GM21367 (cell line): ENCODE measurements at regions not wholly inside any gene's neighbourhood (a gene's known extent, or its start where the extent isn't known, plus 50 kb on each side); places are given as distances from the start of the nearest gene placed in this dataset.

Experiments
- ATAC-seq: cut with Tn5 transposase; IDR thresholded peaks from one replicate; pipeline ENCODE4 v1.9.1; 2021; ENCODE audit not compliant: unreplicated experiment

GRCh38 chr11:114758627-114759026 lies 80.3 kb downstream of the NXPE2 start:
- ATAC-seq: no peak

- no peak for ATAC-seq
Measured at GRCh38 chr11:114762408-114762807, 84.1 kb downstream of the NXPE2 start.

GRCh38 chr11:114764563-114764962 lies 86.2 kb downstream of the NXPE2 start:
- ATAC-seq: no peak

GRCh38 chr11:114771172-114771571 lies 92.8 kb downstream of the NXPE2 start:
- ATAC-seq: no peak

DNA sequence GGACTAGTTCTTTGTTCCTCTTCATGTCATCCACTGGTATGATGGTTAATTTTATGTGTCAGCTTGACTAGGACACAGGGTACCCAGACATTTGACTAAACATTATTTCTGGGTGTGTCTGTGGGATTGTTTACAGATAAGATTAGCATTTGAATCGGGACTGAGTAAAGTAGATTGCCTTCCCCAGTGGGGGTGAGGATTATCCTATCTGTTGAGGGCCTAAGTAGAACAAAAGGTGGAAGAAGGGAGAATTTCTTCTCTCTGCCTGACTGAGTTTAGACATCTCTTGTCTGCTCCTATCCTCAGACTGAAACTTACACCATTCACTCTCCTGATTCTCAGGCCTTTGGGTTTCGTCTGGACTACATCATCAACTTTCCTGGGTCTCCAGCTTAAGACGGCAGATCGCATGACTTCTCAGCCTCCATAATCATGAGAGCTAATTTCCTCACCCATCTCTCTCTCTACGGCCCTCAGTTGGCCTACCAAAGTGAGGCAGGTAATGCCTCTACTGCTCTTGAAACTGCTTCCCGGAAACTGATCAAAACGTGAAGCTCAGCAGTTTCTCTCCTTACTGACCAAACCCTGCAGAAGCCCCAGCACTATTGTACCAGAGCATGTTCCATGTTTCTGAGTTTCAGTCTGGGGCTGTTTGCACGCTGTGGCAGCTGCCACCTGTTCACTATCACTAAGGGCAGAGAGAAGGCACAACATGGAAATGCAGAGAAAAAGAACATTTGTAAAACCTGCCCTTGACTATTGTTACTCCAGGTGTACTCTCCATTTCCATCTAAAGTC lies 95.4 kb downstream of the NXPE2 start:
- no peak for ATAC-seq

DNA sequence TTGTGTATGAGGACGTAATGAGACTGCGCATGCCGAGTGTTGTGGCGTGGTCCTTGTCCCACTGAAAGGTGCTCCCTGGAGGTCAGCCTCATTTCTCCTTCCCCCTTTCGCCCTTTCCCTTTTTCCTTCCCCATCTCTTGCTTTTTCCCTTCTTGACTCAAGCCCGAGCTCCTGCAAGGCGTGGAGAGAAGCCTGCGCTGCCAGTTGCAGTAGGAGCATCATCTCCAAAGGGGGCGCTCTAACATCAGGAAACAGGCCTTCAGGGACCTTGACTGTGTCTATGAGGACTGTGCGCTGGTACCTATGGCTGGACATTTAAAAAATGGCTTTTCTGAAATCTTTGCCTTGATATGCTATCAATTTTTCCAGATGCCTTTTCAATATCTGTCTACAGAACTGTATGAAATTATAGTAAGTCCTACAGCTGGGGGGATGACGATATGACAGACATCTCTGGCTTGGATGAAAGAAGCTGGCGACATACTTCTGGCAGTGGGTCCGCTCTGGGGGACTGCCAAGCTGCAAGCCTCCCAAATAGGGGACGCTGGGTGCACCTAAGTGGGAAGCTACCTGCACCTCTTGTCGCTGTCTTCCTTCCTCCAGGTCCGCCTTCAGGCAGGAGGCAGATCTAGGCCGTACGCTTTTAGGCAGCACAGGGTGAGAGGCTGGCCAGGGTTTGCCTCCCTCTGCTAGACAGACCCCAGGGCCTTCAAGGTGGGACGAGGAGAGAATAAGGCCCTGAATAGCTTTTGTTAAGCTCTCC lies 96.5 kb downstream of the NXPE2 start:
- ATAC-seq: peak; percentile 58

- ATAC-seq: no peak
Measured at GRCh38 chr11:114775875-114776621, 97.7 kb downstream of the NXPE2 start.

GRCh38 chr11:114776956-114777355 lies 98.6 kb downstream of the NXPE2 start:
- ATAC-seq: no peak

DNA sequence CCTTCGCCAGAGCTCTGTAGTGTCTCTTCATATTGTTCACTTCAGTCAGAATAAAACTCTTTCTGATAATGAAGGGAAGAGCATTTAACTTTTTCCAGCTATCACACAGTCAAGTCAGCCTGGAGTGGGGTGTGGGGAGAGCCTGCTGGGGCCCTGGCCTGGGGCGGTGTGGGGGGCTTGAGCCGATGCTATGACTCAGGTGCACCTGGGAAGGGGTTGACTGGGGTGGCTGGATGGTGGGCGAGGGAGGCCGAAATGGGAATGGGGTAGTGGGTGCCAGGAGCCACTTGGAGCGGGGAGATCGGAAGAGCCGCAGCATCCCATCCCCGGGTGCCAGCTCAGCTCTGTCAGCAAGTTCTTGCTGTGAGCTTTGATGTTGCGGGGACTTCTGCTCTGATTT lies 100.9 kb downstream of the NXPE2 start:
- no peak for ATAC-seq

- ATAC-seq: no peak
Measured at GRCh38 chr11:114782650-114783310, 104.5 kb downstream of the NXPE2 start.

GRCh38 chr11:114783805-114784204 lies 105.5 kb downstream of the NXPE2 start:
- no peak for ATAC-seq

GRCh38 chr11:114784216-114784615 lies 105.9 kb downstream of the NXPE2 start:
- ATAC-seq: no peak

DNA sequence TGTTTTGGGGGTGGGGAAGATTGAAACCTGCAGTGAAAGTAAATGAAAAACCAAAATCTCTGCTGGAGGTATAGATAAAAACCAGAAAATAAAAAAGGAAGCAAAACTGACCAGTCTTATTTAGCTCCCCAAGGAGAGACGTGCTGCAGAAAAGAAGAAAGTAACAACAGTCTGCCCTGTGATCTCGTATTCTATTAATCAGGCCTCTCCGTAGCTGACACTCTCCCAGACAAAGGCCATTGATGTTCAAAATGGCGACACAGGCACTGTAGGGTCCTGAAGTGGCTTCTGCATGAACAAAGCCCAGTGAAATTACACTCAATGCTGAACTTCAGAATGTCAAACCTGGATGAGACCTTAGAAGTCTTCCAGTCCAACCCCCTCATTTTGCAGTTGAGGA lies 106.6 kb downstream of the NXPE2 start:
- no peak for ATAC-seq

GRCh38 chr11:114785820-114786219 lies 107.5 kb downstream of the NXPE2 start:
- ATAC-seq: no peak

DNA sequence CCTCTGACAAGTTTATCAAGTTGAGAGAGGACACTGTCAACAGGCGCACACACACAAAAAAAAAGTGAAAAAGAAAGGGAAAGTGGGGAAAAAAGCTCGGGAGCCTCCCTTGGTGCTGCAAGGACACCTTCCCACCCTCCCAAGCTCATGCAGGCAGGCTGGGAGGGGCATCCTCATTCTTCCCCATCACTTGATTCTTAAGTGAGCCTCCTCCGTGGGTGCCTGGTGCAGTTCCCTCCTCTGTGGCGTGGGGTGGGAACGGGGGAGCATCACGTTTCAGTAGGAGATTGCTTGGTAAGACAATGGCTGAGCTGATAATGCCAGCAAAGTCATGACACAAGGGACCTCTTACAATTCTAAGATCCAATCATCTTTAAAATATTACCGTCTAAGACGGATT lies 108.8 kb downstream of the NXPE2 start:
- ATAC-seq: no peak

GRCh38 chr11:114790910-114791309 lies 112.6 kb downstream of the NXPE2 start:
- no peak for ATAC-seq

GRCh38 chr11:114794048-114794684 lies 115.8 kb downstream of the NXPE2 start:
- ATAC-seq: no peak

DNA sequence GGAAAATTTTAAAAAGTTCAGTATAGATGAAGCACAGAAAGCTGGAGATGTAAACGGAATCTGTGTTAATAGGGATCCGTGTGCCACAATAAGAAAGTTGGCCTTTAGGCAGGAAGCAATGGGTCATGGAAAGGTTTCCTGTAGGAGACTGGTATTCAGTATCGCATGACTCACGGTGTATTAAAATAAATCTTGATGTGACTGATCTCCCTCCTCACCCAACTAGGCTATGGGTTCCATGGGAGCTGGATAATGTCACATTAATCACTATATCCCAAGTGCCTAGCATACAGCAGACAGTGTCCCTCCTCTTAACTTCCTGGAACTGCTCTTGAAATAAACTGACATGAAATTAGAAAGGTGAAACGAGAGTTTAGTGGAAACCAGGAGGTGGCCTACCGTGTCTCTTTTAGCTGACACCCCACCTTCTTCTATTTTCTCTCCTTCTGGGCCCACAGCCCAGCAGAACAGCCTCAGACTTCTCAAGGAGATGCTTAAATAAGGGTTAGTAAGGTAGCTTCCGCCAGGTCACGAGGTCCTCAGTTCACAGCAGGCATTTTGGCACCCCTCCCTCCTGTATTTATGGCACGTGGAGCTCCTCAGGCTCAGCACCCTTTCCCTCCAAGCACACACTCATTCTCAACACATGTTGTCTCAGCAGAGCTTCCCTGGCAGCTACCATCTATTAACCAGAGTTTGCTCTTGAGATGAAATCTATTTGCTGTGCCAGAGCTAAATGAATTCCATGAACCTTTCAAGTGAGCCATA lies 118.8 kb downstream of the NXPE2 start:
- no peak for ATAC-seq

GRCh38 chr11:114799476-114799875 lies 121.1 kb downstream of the NXPE2 start:
- no peak for ATAC-seq

GRCh38 chr11:114801773-114802172 lies 123.4 kb downstream of the NXPE2 start:
- ATAC-seq: no peak
